K562 (cell line): ENCODE measurements at regions not wholly inside any gene's neighbourhood (a gene's known extent, or its start where the extent isn't known, plus 50 kb on each side); places are given as distances from the start of the nearest gene placed in this dataset.

ENCODE experiments used
- ATAC-seq: fragments of 200-7000 bp; cut with Tn5 transposase; 3 replicates; pipeline ENCODE4 v1.9.1; 2020; ENCODE audit warnings: moderate library complexity
- BruUV-seq: library from RNA; stranded (reverse); fragments of 400-500 nt; replicated peaks from 2 replicates; lab custom pipeline; 2021; lab: Mats Ljungman, UMichigan
- CTCF ChIA-PET: fragments of 300-600 bp; formaldehyde crosslinking; extraction: SDS; loops from one replicate; lab custom pipeline; 2021; ENCODE audit warnings: low intra/inter-chr PET ratio; lab: Yijun Ruan, JAX
- POLR2A ChIA-PET: fragments of 300-600, 350-650 bp; sonication (Branson Sonifier 250); formaldehyde crosslinking; extraction: SDS; loops from one replicate; lab custom pipeline; 2021; ENCODE audit warnings: antibody characterized with exemption, inconsistent platforms; lab: Yijun Ruan, JAX
- DNase-seq, 4 experiments: peaks; one replicate each; pipeline versions ENCODE4 v3.0.0 to v3.0.0-alpha.2; 2011 to 2018; ENCODE audit warnings: low spot score in 3 of 4, mixed read lengths in 3 of 4; ENCODE audit errors: extremely low read depth in 1 of 4
- FAIRE-seq: peaks from 2 replicates; lab custom pipeline; 2011; peaks lifted over from hg19 to GRCh38; lab: Jason Lieb, UNC
- H2AFZ ChIP-seq: 2 replicates; pipeline ENCODE4 v1.6.0; 2011; ENCODE audit warnings: low read depth, low read length, control low read depth, inconsistent platforms
- H3K27ac ChIP-seq: fragments of 200-600 bp; 3 replicates; pipeline ENCODE4 v1.8.0; 2011; ENCODE audit warnings: low read depth, mild to moderate bottlenecking, control low read depth, inconsistent platforms, low read length, moderate library complexity, mixed read lengths; ENCODE audit errors: extremely low read depth
- H3K27me3 ChIP-seq, 2 experiments: fragments of 300-600 bp in 1 of 2; 2 replicates in 1 of 2; 3 replicates in 1 of 2; pipeline versions ENCODE4 v1.6.0 to v1.8.0; 2011; ENCODE audit warnings: inconsistent platforms in 2 of 2, low read length in 2 of 2, mild to moderate bottlenecking in 1 of 2, mixed read lengths in 1 of 2, moderate library complexity in 1 of 2; ENCODE audit not compliant: control insufficient read depth in 2 of 2, insufficient read depth in 2 of 2
- H3K36me3 ChIP-seq: fragments of 300-600 bp; 3 replicates; pipeline ENCODE4 v1.8.0; 2011; ENCODE audit warnings: mild to moderate bottlenecking, low read length, inconsistent platforms; ENCODE audit not compliant: control insufficient read depth, insufficient read depth
- H3K4me1 ChIP-seq, 2 experiments: fragments of 200-600 bp in 1 of 2; replicated peaks in 1 of 2; 2 replicates in 1 of 2; 3 replicates in 1 of 2; pipeline versions ENCODE4 v1.5.1 to v1.8.0; 2011; ENCODE audit warnings: inconsistent platforms in 2 of 2, low read length in 2 of 2, mild to moderate bottlenecking in 1 of 2, mixed read lengths in 1 of 2, moderate library complexity in 1 of 2; ENCODE audit not compliant: control insufficient read depth in 2 of 2, insufficient read depth in 2 of 2
- H3K4me2 ChIP-seq: 2 replicates; pipeline ENCODE4 v1.6.1; 2011; ENCODE audit warnings: low read length, control low read depth, inconsistent platforms, mixed read lengths; ENCODE audit not compliant: insufficient read depth
- H3K4me3 ChIP-seq: fragments of 200-600 bp; sonication (generic), shearing (Covaris generic); 2 replicates; pipeline ENCODE4 v1.5.1; 2016; ENCODE audit warnings: control low read depth, inconsistent platforms
- H3K79me2 ChIP-seq: fragments of 200-600 bp; 3 replicates; pipeline ENCODE4 v1.8.0; 2011; ENCODE audit warnings: low read length, inconsistent platforms; ENCODE audit not compliant: control insufficient read depth, insufficient read depth
- H3K9ac ChIP-seq, 2 experiments: 2 replicates each; pipeline versions ENCODE4 v1.6.0 to v1.6.1; 2011; ENCODE audit warnings: low read depth in 2 of 2, low read length in 2 of 2, control low read depth in 1 of 2, inconsistent platforms in 1 of 2, mild to moderate bottlenecking in 1 of 2, mixed read lengths in 1 of 2; ENCODE audit not compliant: insufficient read depth in 1 of 2
- H3K9me1 ChIP-seq: one replicate; pipeline ENCODE4 v1.6.0; 2011; ENCODE audit warnings: inconsistent platforms, mild to moderate bottlenecking, low read length, moderate library complexity; ENCODE audit not compliant: control insufficient read depth, insufficient read depth
- H3K9me3 ChIP-seq: replicated peaks from 2 replicates; pipeline ENCODE4 v1.5.1; 2011; ENCODE audit warnings: low read depth, low read length, inconsistent platforms; ENCODE audit not compliant: control insufficient read depth, insufficient read depth
- H4K20me1 ChIP-seq: replicated peaks from 2 replicates; pipeline ENCODE4 v1.6.1; 2011; ENCODE audit warnings: low read length, inconsistent platforms, mixed read lengths; ENCODE audit not compliant: control insufficient read depth, insufficient read depth
- ARID3A ChIP-seq: IDR thresholded peaks from 2 replicates; pipeline ENCODE4 v1.6.1; 2012; ENCODE audit warnings: low read depth, low read length, improper control_type of control experiment, borderline replicate concordance
- BRF2 ChIP-seq: IDR thresholded peaks from 3 replicates; pipeline ENCODE4 v1.6.1; 2011; ENCODE audit warnings: borderline replicate concordance, mild to moderate bottlenecking; ENCODE audit not compliant: insufficient read length, insufficient read depth
- CHD2 ChIP-seq: IDR thresholded peaks from 2 replicates; pipeline ENCODE4 v1.6.1; 2011; ENCODE audit warnings: low read depth, low read length
- FOXK1 ChIP-seq: sonication (generic); formaldehyde crosslinking; IDR thresholded peaks from 2 replicates; pipeline ENCODE4 v1.8.0; 2022; ENCODE audit warnings: missing genetic modification reagents, mild to moderate bottlenecking, borderline replicate concordance
- PHB2 ChIP-seq: fragments of 450-650 bp; IDR thresholded peaks from 2 replicates; pipeline ENCODE4 v1.6.1; 2017; ENCODE audit warnings: low read depth
- POLR2A ChIP-seq: fragments of 450-650 bp; conservative IDR thresholded peaks from 2 replicates; pipeline ENCODE4 v1.6.1; 2016
- ZBTB2 ChIP-seq: fragments of 450-650 bp; IDR thresholded peaks from 2 replicates; pipeline ENCODE4 v1.6.1; 2016; ENCODE audit warnings: antibody characterized with exemption
- WGBS: fragments of 100-300 bp; shearing (Covaris generic); methylation state at CpG from one replicate; pipeline ENCODE4 v1.1.6; 2016; ENCODE audit warnings: low coverage, mixed read lengths; ENCODE audit not compliant: insufficient coverage; ENCODE audit errors: missing lambda C conversion rate; 5-methylcytosine and 5-hydroxymethylcytosine counted together
- in situ Hi-C: fragments of 300-500 bp; cut with MboI; formaldehyde crosslinking; loops from 4 replicates; pipeline ENCODE4 v1.15.0; 2018; ENCODE audit warnings: inconsistent platforms, mixed read lengths
- intact Hi-C: fragments of 100-400 bp; cut with micrococcal nuclease; formaldehyde crosslinking; loops from 2 replicates; pipeline ENCODE4 v1.14.2; 2022

GRCh38 chr10:121302541-121303180, 295.6 kb downstream of the FGFR2 start:
- Histone ChIP-seq H2AFZ (no peak overlapping the region), H3K9ac (no peak overlapping the region), H4K20me1 (no peaks in the 10 kb centered on the region), H3K9me3 (no peaks in the 10 kb centered on the region), H3K4me1 (no peaks in the 10 kb centered on the region), H3K9me1 (no peaks in the 10 kb centered on the region)
- in situ Hi-C loops (no loop called here), intact Hi-C loops (no loop called here)
- BruUV-seq, result no TSS peak
- ATAC-seq (no peak), FAIRE-seq (no peak)
- no peak for TF ChIP-seq ZBTB2
- no peak for TF ChIP-seq FOXK1
- no peak for TF ChIP-seq BRF2
- TF ChIP-seq CHD2, result no peak
- TF ChIP-seq POLR2A, result no peak
- no peak for TF ChIP-seq PHB2
- no peak for TF ChIP-seq ARID3A
- TF ChIP-seq, all 486 proteins: peak for 0
- Histone ChIP-seq H3K27ac (no peak overlapping the region), H3K4me2 (no peak overlapping the region), H3K27me3 (no peaks in the 10 kb centered on the region), H3K4me3 (no peak overlapping the region), H3K36me3 (no peaks in the 10 kb centered on the region), H3K79me2 (no peaks in the 10 kb centered on the region)
- 4% methylated on average over 7 of the region's 7 CpGs for WGBS
- CTCF ChIA-PET, result no interaction called here
- POLR2A ChIA-PET, result no interaction called here
- no peak for DNase-seq
